KOPT-K1 (cell line): ENCODE measurements at regions not wholly inside any gene's neighbourhood (a gene's known extent, or its start where the extent isn't known, plus 50 kb on each side); places are given as distances from the start of the nearest gene placed in this dataset.

Experiments used
- H3K27ac ChIP-seq: fragments of 200-600 bp; sonication (generic); 2 replicates; pipeline ENCODE4 v1.5.1; 2016; ENCODE audit warnings: antibody characterized with exemption, mild to moderate bottlenecking, low read depth, low read length; ENCODE audit not compliant: poor library complexity, severe bottlenecking
- H3K36me3 ChIP-seq: fragments of 200-600 bp; sonication (generic); 2 replicates; pipeline ENCODE4 v1.5.1; 2017; ENCODE audit warnings: antibody characterized with exemption, mild to moderate bottlenecking, low read length, moderate library complexity; ENCODE audit not compliant: insufficient read depth
- H3K9me3 ChIP-seq: fragments of 200-600 bp; sonication (generic); 2 replicates; pipeline ENCODE4 v1.5.1; 2017; ENCODE audit warnings: antibody characterized with exemption, low read length, mild to moderate bottlenecking; ENCODE audit not compliant: insufficient read depth, poor library complexity, severe bottlenecking

- no peak overlapping the region for H3K27ac ChIP-seq
Measured at GRCh38 chr18:37805773-37806404, 240.3 kb upstream of the CELF4 start.

GRCh38 chr18:37796823-37797349 is 231.3 kb upstream of the CELF4 start:
- no peaks in the 10 kb centered on the region for H3K36me3 ChIP-seq
- no peaks in the 10 kb centered on the region for H3K9me3 ChIP-seq
- no peak overlapping the region for H3K27ac ChIP-seq

More at GRCh38 chr18:37805773-37806404, 240.3 kb upstream of the CELF4 start:
- Histone ChIP-seq H3K9me3 (no peaks in the 10 kb centered on the region), H3K36me3 (no peaks in the 10 kb centered on the region)

- Histone ChIP-seq H3K36me3 (no peaks in the 10 kb centered on the region), H3K9me3 (no peaks in the 10 kb centered on the region), H3K27ac (no peak overlapping the region)
Measured at GRCh38 chr18:37787452-37787851, 221.9 kb upstream of the CELF4 start.

GRCh38 chr18:37783771-37784170 is 218.2 kb upstream of the CELF4 start:
- H3K27ac ChIP-seq = no peak overlapping the region
- H3K9me3 ChIP-seq = no peaks in the 10 kb centered on the region
- no peaks in the 10 kb centered on the region for H3K36me3 ChIP-seq

- Histone ChIP-seq H3K27ac (no peak overlapping the region), H3K36me3 (no peaks in the 10 kb centered on the region), H3K9me3 (no peaks in the 10 kb centered on the region)
Measured at GRCh38 chr18:37779220-37779619, 213.6 kb upstream of the CELF4 start.

GRCh38 chr18:37778417-37779165 is 213.0 kb upstream of the CELF4 start:
- Histone ChIP-seq H3K27ac (no peak overlapping the region), H3K36me3 (no peaks in the 10 kb centered on the region), H3K9me3 (no peaks in the 10 kb centered on the region)

GRCh38 chr18:37769826-37770225 is 204.2 kb upstream of the CELF4 start:
- Histone ChIP-seq H3K36me3 (no peaks in the 10 kb centered on the region), H3K27ac (no peak overlapping the region), H3K9me3 (no peaks in the 10 kb centered on the region)

GRCh38 chr18:37764541-37765288 is 199.1 kb upstream of the CELF4 start:
- no peak overlapping the region for H3K27ac ChIP-seq
- no peaks in the 10 kb centered on the region for H3K36me3 ChIP-seq
- no peaks in the 10 kb centered on the region for H3K9me3 ChIP-seq

GRCh38 chr18:37762076-37762621 is 196.6 kb upstream of the CELF4 start:
- Histone ChIP-seq H3K36me3 (no peaks in the 10 kb centered on the region), H3K27ac (no peak overlapping the region)

GRCh38 chr18:37754141-37754540 is 188.5 kb upstream of the CELF4 start:
- H3K9me3 ChIP-seq = no peaks in the 10 kb centered on the region
- H3K36me3 ChIP-seq = no peaks in the 10 kb centered on the region

More at GRCh38 chr18:37762076-37762621, 196.6 kb upstream of the CELF4 start:
- H3K9me3 ChIP-seq = no peaks in the 10 kb centered on the region

GRCh38 chr18:37742436-37742835 is 176.8 kb upstream of the CELF4 start:
- Histone ChIP-seq H3K9me3 (no peaks in the 10 kb centered on the region), H3K27ac (no peak overlapping the region), H3K36me3 (no peaks in the 10 kb centered on the region)

More at GRCh38 chr18:37754141-37754540, 188.5 kb upstream of the CELF4 start:
- H3K27ac ChIP-seq = no peak overlapping the region

- Histone ChIP-seq H3K9me3 (no peaks in the 10 kb centered on the region), H3K27ac (no peak overlapping the region), H3K36me3 (no peaks in the 10 kb centered on the region)
Measured at GRCh38 chr18:37741032-37741623, 175.5 kb upstream of the CELF4 start.

GRCh38 chr18:37734406-37734805 is 168.8 kb upstream of the CELF4 start:
- no peaks in the 10 kb centered on the region for H3K9me3 ChIP-seq
- no peak overlapping the region for H3K27ac ChIP-seq
- no peaks in the 10 kb centered on the region for H3K36me3 ChIP-seq

- no peaks in the 10 kb centered on the region for H3K9me3 ChIP-seq
- no peaks in the 10 kb centered on the region for H3K36me3 ChIP-seq
Measured at GRCh38 chr18:37729716-37730115, 164.1 kb upstream of the CELF4 start.

More at GRCh38 chr18:37729716-37730115, 164.1 kb upstream of the CELF4 start:
- H3K27ac ChIP-seq = no peak overlapping the region
